GM23248 (cell line): ENCODE measurements at regions not wholly inside any gene's neighbourhood (a gene's known extent, or its start where the extent isn't known, plus 50 kb on each side); places are given as distances from the start of the nearest gene placed in this dataset.

ENCODE experiments used
- EZH2 ChIP-seq: fragments of 200-600 bp; sonication (generic); IDR thresholded peaks from 2 replicates; pipeline ENCODE4 v1.6.1; 2018; ENCODE audit warnings: antibody characterized with exemption, mild to moderate bottlenecking; ENCODE audit not compliant: insufficient read depth, poor library complexity, severe bottlenecking
- EZH2phosphoT487 ChIP-seq: fragments of 200-600 bp; sonication (generic); IDR thresholded peaks from 2 replicates; pipeline ENCODE4 v1.6.1; 2018; ENCODE audit warnings: antibody characterized with exemption, moderate library complexity, mild to moderate bottlenecking, low read depth; ENCODE audit not compliant: insufficient read depth

GRCh38 chr10:84659497-84660439, 331.4 kb downstream of the CCSER2 start:
- no peak for TF ChIP-seq EZH2phosphoT487
- TF ChIP-seq EZH2, result no peak
